ENCODE measurements at regions not wholly inside any gene's neighbourhood (a gene's known extent, or its start where the extent isn't known, plus 50 kb on each side); places are given as distances from the start of the nearest gene placed in this dataset.
"Not testable (repeated sequence)": the region's sequence is repeated elsewhere in the genome, so short reads cannot be mapped to it uniquely, and the experiment has no call there.

- H3K4ac ChIP-seq (ENCODE audit: low read depth in 1 of 2, low read length in 2 of 2), result no peak overlapping the region
- H2AK5ac ChIP-seq (ENCODE audit: low read length, severe bottlenecking), result no peak overlapping the region
- no peaks in the 10 kb centered on the region for H3K36me3 ChIP-seq (ENCODE audit: control insufficient read depth in 1 of 2, insufficient read depth in 2 of 2, low read depth in 1 of 2, low read length in 2 of 2)
- no peaks in the 10 kb centered on the region for H3K79me1 ChIP-seq (replicated peaks; ENCODE audit: low read length, poor library complexity, severe bottlenecking)
- no peak overlapping the region for H2BK120ac ChIP-seq (ENCODE audit: low read depth, low read length)
- H2BK15ac ChIP-seq (ENCODE audit: low read depth, poor library complexity, severe bottlenecking), result no peak overlapping the region
- no peak overlapping the region for H4K8ac ChIP-seq (ENCODE audit: low read length)
- H3K9ac ChIP-seq (ENCODE audit: low read length), result no peak overlapping the region
- H3K9me3 ChIP-seq (ENCODE audit: control insufficient read depth, low read length), result no peaks in the 10 kb centered on the region
- H3K27ac ChIP-seq (ENCODE audit: low read length, poor library complexity, severe bottlenecking), result no peak overlapping the region
- no peak overlapping the region for H3K23ac ChIP-seq (ENCODE audit: low read length in 2 of 2)
- H3K4me1 ChIP-seq (ENCODE audit: control insufficient read depth, insufficient read depth, low read depth, low read length), result peaks cover 2% of the 10 kb centered on the region
- no peak overlapping the region for H3K14ac ChIP-seq (ENCODE audit: low read length in 2 of 2)
- no peak overlapping the region for H4K91ac ChIP-seq (ENCODE audit: low read length)
- no peak overlapping the region for H2AFZ ChIP-seq (ENCODE audit: low read depth, low read length)
- no peaks in the 10 kb centered on the region for H3K27me3 ChIP-seq (ENCODE audit: control insufficient read depth in 1 of 2, insufficient read depth in 1 of 2, low read length in 2 of 2)
- DNase-seq, result no peak
- H3K4me3 ChIP-seq (ENCODE audit: insufficient read depth in 1 of 2, low read depth in 1 of 2, low read length in 2 of 2), result no peak overlapping the region
- no peak overlapping the region for H2BK12ac ChIP-seq (ENCODE audit: low read length in 2 of 2)
- H3K18ac ChIP-seq (ENCODE audit: low read depth in 1 of 2, low read length in 2 of 2), result no peak overlapping the region
- no peak overlapping the region for H3K4me2 ChIP-seq (ENCODE audit: low read length, poor library complexity, severe bottlenecking)
- no peak overlapping the region for H2BK5ac ChIP-seq (ENCODE audit: low read depth, low read length, poor library complexity, severe bottlenecking)
Observed at GRCh38 chr12:47311010-47311409, 231.3 kb upstream of the AMIGO2 start.

DNA sequence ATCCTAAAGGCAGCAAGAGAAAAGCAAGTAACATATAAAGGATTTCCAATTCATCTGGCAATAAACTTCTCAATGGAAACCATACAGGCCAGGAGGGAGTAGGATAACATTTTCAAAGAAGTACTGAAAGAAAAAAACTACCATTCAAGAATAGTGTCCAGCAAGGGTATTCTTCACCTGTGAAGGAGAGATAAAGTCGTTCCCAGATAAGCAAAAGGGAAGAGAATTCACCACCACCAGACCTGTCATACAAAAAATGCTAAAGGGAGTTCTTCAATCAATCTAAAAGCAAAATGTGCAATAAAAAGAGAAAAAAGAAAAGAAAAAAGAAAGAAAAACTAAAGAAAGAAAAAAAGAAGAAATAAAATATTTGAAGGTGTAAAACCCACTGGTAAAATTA, 228.9 kb upstream of the AMIGO2 start:
- no peak overlapping the region for H2BK5ac ChIP-seq (ENCODE audit: low read depth, low read length, poor library complexity, severe bottlenecking)
- H3K4ac ChIP-seq (ENCODE audit: low read depth in 1 of 2, low read length in 2 of 2), result no peak overlapping the region
- no peak overlapping the region for H3K4me3 ChIP-seq (ENCODE audit: insufficient read depth in 1 of 2, low read depth in 1 of 2, low read length in 2 of 2)
- H2AK5ac ChIP-seq (ENCODE audit: low read length, severe bottlenecking), result no peak overlapping the region
- DNase-seq, result no peak
- H2BK120ac ChIP-seq (ENCODE audit: low read depth, low read length), result no peak overlapping the region
- no peak overlapping the region for H3K14ac ChIP-seq (ENCODE audit: low read length in 2 of 2)
- H3K27me3 ChIP-seq (ENCODE audit: control insufficient read depth in 1 of 2, insufficient read depth in 1 of 2, low read length in 2 of 2), result no peaks in the 10 kb centered on the region
- H3K79me1 ChIP-seq (replicated peaks; ENCODE audit: low read length, poor library complexity, severe bottlenecking), result no peaks in the 10 kb centered on the region
- H4K91ac ChIP-seq (ENCODE audit: low read length), result no peak overlapping the region
- H4K8ac ChIP-seq (ENCODE audit: low read length), result no peak overlapping the region
- no peak overlapping the region for H2BK12ac ChIP-seq (ENCODE audit: low read length in 2 of 2)
- H3K4me1 ChIP-seq (ENCODE audit: control insufficient read depth, insufficient read depth, low read depth, low read length), result peaks cover 3% of the 10 kb centered on the region
- no CpG with 5 or more reads among the region's 1 CpG for WGBS
- no peak overlapping the region for H3K18ac ChIP-seq (ENCODE audit: low read depth in 1 of 2, low read length in 2 of 2)
- H2AFZ ChIP-seq (ENCODE audit: low read depth, low read length), result no peak overlapping the region
- H3K9ac ChIP-seq (ENCODE audit: low read length), result no peak overlapping the region
- no peak overlapping the region for H3K4me2 ChIP-seq (ENCODE audit: low read length, poor library complexity, severe bottlenecking)
- H3K36me3 ChIP-seq (ENCODE audit: control insufficient read depth in 1 of 2, insufficient read depth in 2 of 2, low read depth in 1 of 2, low read length in 2 of 2), result no peaks in the 10 kb centered on the region
- no peak overlapping the region for H2BK15ac ChIP-seq (ENCODE audit: low read depth, poor library complexity, severe bottlenecking)
- no peak overlapping the region for H3K23ac ChIP-seq (ENCODE audit: low read length in 2 of 2)
- H3K27ac ChIP-seq (ENCODE audit: low read length, poor library complexity, severe bottlenecking), result no peak overlapping the region
- no peaks in the 10 kb centered on the region for H3K9me3 ChIP-seq (ENCODE audit: control insufficient read depth, low read length)

DNA sequence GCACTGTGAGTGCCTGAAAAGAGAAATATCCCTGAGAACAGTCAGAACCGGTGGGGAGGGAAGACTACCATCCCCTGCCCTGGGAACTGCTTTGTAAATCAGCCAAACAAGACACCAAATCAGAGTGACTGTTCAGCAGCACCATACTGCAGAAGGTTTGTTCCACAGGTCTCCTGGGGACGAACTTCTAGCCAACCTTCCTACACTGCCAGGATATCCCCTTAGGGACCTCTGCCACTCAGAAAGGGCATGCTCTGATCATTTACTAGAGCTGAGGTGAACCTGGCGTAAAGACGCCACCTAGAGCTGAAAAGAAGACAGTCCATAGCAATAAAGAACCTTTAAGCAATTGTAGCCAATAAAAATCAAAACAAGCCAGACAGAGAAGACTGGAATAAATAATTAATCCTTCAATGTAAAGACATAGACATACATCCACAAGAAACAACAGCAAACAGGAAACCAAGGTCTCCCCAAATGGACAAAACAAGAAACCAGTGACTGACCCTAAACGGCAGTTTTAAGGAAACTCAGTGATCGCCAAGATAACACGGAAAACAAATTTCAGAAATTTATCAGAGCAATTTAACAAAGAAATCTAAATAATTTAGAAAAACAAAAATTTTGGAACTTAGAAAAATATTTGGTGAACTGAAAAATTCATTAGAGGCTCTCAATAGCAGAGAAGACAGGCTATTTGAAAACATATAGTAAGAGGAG, 228.1 kb upstream of the AMIGO2 start:
- Histone ChIP-seq H2AFZ (ENCODE audit: low read depth, low read length) (no peak overlapping the region), H4K8ac (ENCODE audit: low read length) (no peak overlapping the region), H2BK12ac (ENCODE audit: low read length in 2 of 2) (no peak overlapping the region), H3K23ac (ENCODE audit: low read length in 2 of 2) (no peak overlapping the region), H3K79me1 (replicated peaks; ENCODE audit: low read length, poor library complexity, severe bottlenecking) (no peaks in the 10 kb centered on the region), H3K9me3 (ENCODE audit: control insufficient read depth, low read length) (no peaks in the 10 kb centered on the region), H3K14ac (ENCODE audit: low read length in 2 of 2) (no peak overlapping the region), H3K4me2 (ENCODE audit: low read length, poor library complexity, severe bottlenecking) (no peak overlapping the region), H3K4ac (ENCODE audit: low read depth in 1 of 2, low read length in 2 of 2) (no peak overlapping the region), H2BK120ac (ENCODE audit: low read depth, low read length) (no peak overlapping the region), H3K4me1 (ENCODE audit: control insufficient read depth, insufficient read depth, low read depth, low read length) (peaks cover 7% of the 10 kb centered on the region), H3K36me3 (ENCODE audit: control insufficient read depth in 1 of 2, insufficient read depth in 2 of 2, low read depth in 1 of 2, low read length in 2 of 2) (no peaks in the 10 kb centered on the region), H3K4me3 (ENCODE audit: insufficient read depth in 1 of 2, low read depth in 1 of 2, low read length in 2 of 2) (no peak overlapping the region), H3K27me3 (ENCODE audit: control insufficient read depth in 1 of 2, insufficient read depth in 1 of 2, low read length in 2 of 2) (no peaks in the 10 kb centered on the region), H4K91ac (ENCODE audit: low read length) (no peak overlapping the region), H2BK5ac (ENCODE audit: low read depth, low read length, poor library complexity, severe bottlenecking) (no peak overlapping the region), H3K9ac (ENCODE audit: low read length) (no peak overlapping the region), H3K27ac (ENCODE audit: low read length, poor library complexity, severe bottlenecking) (no peak overlapping the region), H3K18ac (ENCODE audit: low read depth in 1 of 2, low read length in 2 of 2) (no peak overlapping the region), H2AK5ac (ENCODE audit: low read length, severe bottlenecking) (peak overlapping the region; percentile 47), H2BK15ac (ENCODE audit: low read depth, poor library complexity, severe bottlenecking) (no peak overlapping the region)
- peak; percentile 70 for DNase-seq
- 56% methylated on average over 7 of the region's 7 CpGs for WGBS

DNA sequence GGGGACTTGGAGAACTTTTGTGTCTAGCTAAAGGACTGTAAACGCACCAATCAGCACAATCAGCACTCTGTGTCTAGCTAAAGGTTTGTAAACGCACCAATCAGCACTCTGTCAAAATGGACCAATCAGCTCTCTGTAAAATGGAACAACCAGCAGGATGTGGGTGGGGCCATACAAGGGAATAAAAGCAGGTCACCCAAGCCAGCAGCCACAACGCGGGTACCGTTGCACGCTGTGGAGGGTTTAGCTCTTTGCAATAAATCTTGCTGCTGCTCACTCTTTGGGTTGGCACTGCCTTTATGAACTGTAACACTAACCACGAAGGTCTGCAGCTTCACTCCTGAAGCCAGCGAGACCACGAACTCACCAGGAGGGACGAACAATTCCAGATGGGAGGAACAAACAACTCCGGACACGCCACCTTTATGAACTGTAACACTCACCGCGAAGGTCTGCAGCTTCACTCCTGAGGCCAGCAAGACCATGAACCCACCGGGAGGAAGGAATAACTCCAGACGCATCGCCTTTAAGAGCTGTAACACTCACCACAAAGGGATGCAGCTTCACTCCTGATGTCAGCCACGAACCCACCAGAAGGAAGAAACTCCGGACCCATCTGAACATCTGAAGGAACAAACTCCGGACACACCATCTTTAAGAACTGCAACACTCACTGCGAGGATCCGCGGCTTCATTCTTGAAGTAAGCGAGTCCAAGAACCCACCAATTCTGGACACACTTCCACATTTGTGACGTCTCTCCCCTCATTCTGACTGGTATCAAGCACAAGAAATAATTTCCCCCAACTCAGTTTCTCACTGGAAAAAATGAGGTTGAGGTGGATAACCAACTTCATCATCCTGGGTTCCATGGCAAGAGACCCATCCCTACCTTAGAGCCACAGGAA, 227.3 kb upstream of the AMIGO2 start:
- H3K79me1 ChIP-seq (replicated peaks; ENCODE audit: low read length, poor library complexity, severe bottlenecking); H3K9me3 ChIP-seq (ENCODE audit: control insufficient read depth, low read length); H3K27me3 ChIP-seq (ENCODE audit: control insufficient read depth in 1 of 2, insufficient read depth in 1 of 2, low read length in 2 of 2); DNase-seq; H2BK5ac ChIP-seq (ENCODE audit: low read depth, low read length, poor library complexity, severe bottlenecking); H3K14ac ChIP-seq (ENCODE audit: low read length in 2 of 2); H3K4me2 ChIP-seq (ENCODE audit: low read length, poor library complexity, severe bottlenecking); H4K8ac ChIP-seq (ENCODE audit: low read length); H3K9ac ChIP-seq (ENCODE audit: low read length); H3K4me1 ChIP-seq (ENCODE audit: control insufficient read depth, insufficient read depth, low read depth, low read length); H2BK12ac ChIP-seq (ENCODE audit: low read length in 2 of 2); H2BK15ac ChIP-seq (ENCODE audit: low read depth, poor library complexity, severe bottlenecking); H3K36me3 ChIP-seq (ENCODE audit: control insufficient read depth in 1 of 2, insufficient read depth in 2 of 2, low read depth in 1 of 2, low read length in 2 of 2); H4K91ac ChIP-seq (ENCODE audit: low read length); H2BK120ac ChIP-seq (ENCODE audit: low read depth, low read length); H3K23ac ChIP-seq (ENCODE audit: low read length in 2 of 2); H3K18ac ChIP-seq (ENCODE audit: low read depth in 1 of 2, low read length in 2 of 2); H3K4ac ChIP-seq (ENCODE audit: low read depth in 1 of 2, low read length in 2 of 2); H2AFZ ChIP-seq (ENCODE audit: low read depth, low read length); H3K4me3 ChIP-seq (ENCODE audit: insufficient read depth in 1 of 2, low read depth in 1 of 2, low read length in 2 of 2); H3K27ac ChIP-seq (ENCODE audit: low read length, poor library complexity, severe bottlenecking): not testable (repeated sequence)
- peak overlapping the region; percentile 47 for H2AK5ac ChIP-seq (ENCODE audit: low read length, severe bottlenecking)
- WGBS, result 95% methylated on average over 25 of the region's 25 CpGs
